Spleen (tissue), 7 donors: ENCODE measurements at regions not wholly inside any gene's neighbourhood (a gene's known extent, or its start where the extent isn't known, plus 50 kb on each side); places are given as distances from the start of the nearest gene placed in this dataset.

Source experiments
- CTCF ChIP-seq, 11 experiments: fragments of 200-600 bp in 7 of 11; fragments of 450-650 bp in 4 of 11; sonication (generic) in 4 of 11; IDR thresholded peaks in 8 of 11; conservative IDR thresholded peaks in 3 of 11; 1 replicate in 7 of 11; 2 replicates in 4 of 11; pipeline versions ENCODE4 v1.4.0 to v1.8.0; 2016 to 2021; ENCODE audit warnings: antibody characterized with exemption in 11 of 11, inconsistent platforms in 4 of 11, mild to moderate bottlenecking in 1 of 11
- POLR2A ChIP-seq, 3 donors: fragments of 450-650 bp; IDR thresholded peaks; one replicate each; pipeline ENCODE4 v1.5.1; 2017; ENCODE audit warnings: antibody characterized with exemption in 3 of 3, mild to moderate bottlenecking in 1 of 3
- donor health status: DM: no; HTN: no; CAD: no; lungs with moderate emphysema.
- donor health status: DM: no; HTN: no; CAD: no.
- donor health status: DM: no; HTN: no; CAD: no.

DNA sequence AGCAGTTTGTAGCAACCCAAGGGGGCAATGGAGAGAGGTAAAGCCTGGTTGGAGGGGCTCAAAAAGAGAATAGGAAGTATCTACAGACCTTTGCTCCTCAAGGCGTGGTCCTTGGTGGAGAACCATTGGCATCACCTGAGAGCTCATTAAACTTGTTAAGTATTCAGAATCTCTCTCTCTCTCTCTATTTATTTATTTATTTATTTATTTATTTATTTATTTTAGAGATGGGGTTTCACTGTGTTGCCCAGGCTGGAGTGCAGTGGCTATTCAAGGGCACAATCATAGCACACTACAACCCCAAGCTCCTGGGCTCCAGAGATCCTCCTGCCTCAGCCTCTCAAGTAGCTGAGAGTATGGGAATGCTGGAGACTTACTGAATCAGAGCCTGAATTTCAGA is 193.1 kb upstream of the ADCY2 start:
- TF ChIP-seq CTCF (IDR thresholded peaks at IDR 0.05 in 8 of 11, conservative IDR thresholded peaks at IDR 0.05 in 3 of 11) (no peak), POLR2A (IDR thresholded peaks at IDR 0.05) (no peak)
